ENCODE measurements at regions not wholly inside any gene's neighbourhood (a gene's known extent, or its start where the extent isn't known, plus 50 kb on each side); places are given as distances from the start of the nearest gene placed in this dataset.

DNA sequence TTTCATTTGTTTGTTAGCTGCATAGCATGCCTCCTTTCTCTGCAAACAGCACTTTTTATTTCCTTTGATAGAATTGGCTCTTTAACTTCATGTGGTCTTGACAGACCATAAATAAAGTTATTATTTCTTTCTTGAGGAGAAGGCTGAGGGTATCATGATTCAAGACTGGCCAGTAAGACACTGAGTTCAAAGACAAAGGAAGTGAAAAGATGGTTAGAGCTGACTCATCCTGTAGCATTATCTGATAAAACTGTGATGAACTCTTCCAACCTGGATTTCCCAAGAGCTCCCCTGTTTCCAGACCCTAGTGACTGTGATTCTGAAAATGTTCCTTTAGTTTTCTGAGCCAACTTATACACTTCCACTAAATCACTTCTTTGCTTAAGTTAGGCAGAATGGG lies 179.3 kb upstream of the FAT3 start:
- Histone ChIP-seq H3K4me3 (ENCODE audit: insufficient read depth, low read depth, low read length) (no peak overlapping the region), H3K56ac (ENCODE audit: extremely low read depth, insufficient read depth, low read length) (no peak overlapping the region), H4K91ac (ENCODE audit: insufficient read depth, low read depth, low read length) (no peak overlapping the region), H2BK15ac (ENCODE audit: low read depth, low read length) (no peak overlapping the region), H2AK9ac (replicated peaks; ENCODE audit: low read depth, low read length, poor library complexity) (no peak overlapping the region), H4K8ac (ENCODE audit: low read depth in 2 of 2, low read length in 2 of 2) (no peak overlapping the region), H3K4me1 (ENCODE audit: control insufficient read depth, insufficient read depth, low read length) (no peaks in the 10 kb centered on the region), H3K79me1 (ENCODE audit: low read depth in 1 of 2, low read length in 2 of 2) (no peaks in the 10 kb centered on the region), H3K4me2 (ENCODE audit: low read depth, low read length) (no peak overlapping the region), H3K9me3 (ENCODE audit: control insufficient read depth, insufficient read depth, low read length) (no peaks in the 10 kb centered on the region; the same call in 1 of the 2 replicates), H2BK20ac (ENCODE audit: low read depth, low read length) (no peak overlapping the region), H3K27me3 (ENCODE audit: control insufficient read depth, insufficient read depth, low read length) (no peaks in the 10 kb centered on the region), H3K18ac (ENCODE audit: low read depth, low read length) (no peak overlapping the region), H3K23ac (ENCODE audit: low read depth, low read length) (no peak overlapping the region), H4K20me1 (ENCODE audit: insufficient read depth, low read length) (no peaks in the 10 kb centered on the region), H3K9ac (ENCODE audit: low read depth, low read length) (no peak overlapping the region), H2BK5ac (ENCODE audit: low read depth, low read length, poor library complexity, severe bottlenecking) (no peak overlapping the region), H3K36me3 (ENCODE audit: control insufficient read depth, insufficient read depth, low read length) (no peaks in the 10 kb centered on the region), H2AK5ac (ENCODE audit: low read depth, low read length) (no peak overlapping the region), H3K4ac (ENCODE audit: low read depth, low read length) (no peak overlapping the region), H2AFZ (replicated peaks; ENCODE audit: low read length, poor library complexity) (no peak overlapping the region), H3K27ac (ENCODE audit: insufficient read depth, low read length) (no peak overlapping the region), H3K14ac (replicated peaks; ENCODE audit: low read depth, low read length) (no peak overlapping the region), H2BK120ac (ENCODE audit: low read depth, low read length) (no peak overlapping the region), H3K9me1 (ENCODE audit: insufficient read depth, low read length) (no peaks in the 10 kb centered on the region), H4K5ac (ENCODE audit: low read depth, low read length) (no peak overlapping the region)
- BruUV-seq (replicated peaks): no TSS peak
- no peak for ATAC-seq (ENCODE audit: low read depth)
- in situ Hi-C loops (cut with MboI; ENCODE audit: low sequenced_read_pairs) (no loop called here), intact Hi-C loops (cut with micrococcal nuclease) (no loop called here), dilution Hi-C loops (cut with HindIII; ENCODE audit: low sequenced_read_pairs, unreplicated experiment) (no loop called here)
- no peak for TF ChIP-seq BHLHE40 (IDR thresholded peaks at IDR 0.05; ENCODE audit: low read depth, low read length)
- no peak for TF ChIP-seq NFE2L2 (IDR thresholded peaks at IDR 0.05; ENCODE audit: low read depth, low read length)
- TF ChIP-seq, protein P1, sequence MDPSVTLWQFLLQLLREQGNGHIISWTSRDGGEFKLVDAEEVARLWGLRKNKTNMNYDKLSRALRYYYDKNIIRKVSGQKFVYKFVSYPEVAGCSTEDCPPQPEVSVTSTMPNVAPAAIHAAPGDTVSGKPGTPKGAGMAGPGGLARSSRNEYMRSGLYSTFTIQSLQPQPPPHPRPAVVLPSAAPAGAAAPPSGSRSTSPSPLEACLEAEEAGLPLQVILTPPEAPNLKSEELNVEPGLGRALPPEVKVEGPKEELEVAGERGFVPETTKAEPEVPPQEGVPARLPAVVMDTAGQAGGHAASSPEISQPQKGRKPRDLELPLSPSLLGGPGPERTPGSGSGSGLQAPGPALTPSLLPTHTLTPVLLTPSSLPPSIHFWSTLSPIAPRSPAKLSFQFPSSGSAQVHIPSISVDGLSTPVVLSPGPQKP (IDR thresholded peaks at IDR 0.05; ENCODE audit: borderline replicate concordance, low read depth, low read length): no peak
- TF ChIP-seq, protein P2, sequence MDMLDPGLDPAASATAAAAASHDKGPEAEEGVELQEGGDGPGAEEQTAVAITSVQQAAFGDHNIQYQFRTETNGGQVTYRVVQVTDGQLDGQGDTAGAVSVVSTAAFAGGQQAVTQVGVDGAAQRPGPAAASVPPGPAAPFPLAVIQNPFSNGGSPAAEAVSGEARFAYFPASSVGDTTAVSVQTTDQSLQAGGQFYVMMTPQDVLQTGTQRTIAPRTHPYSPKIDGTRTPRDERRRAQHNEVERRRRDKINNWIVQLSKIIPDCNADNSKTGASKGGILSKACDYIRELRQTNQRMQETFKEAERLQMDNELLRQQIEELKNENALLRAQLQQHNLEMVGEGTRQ (IDR thresholded peaks at IDR 0.05; ENCODE audit: low read depth, low read length): no peak
- TF ChIP-seq MAFK (IDR thresholded peaks at IDR 0.05; ENCODE audit: low read depth, low read length): no peak
- TF ChIP-seq RAD21 (IDR thresholded peaks at IDR 0.05; ENCODE audit: low read length): no peak
- TF ChIP-seq RCOR1 (IDR thresholded peaks at IDR 0.05; ENCODE audit: insufficient replicate concordance, low read length): no peak
- TF ChIP-seq CHD1 (IDR thresholded peaks at IDR 0.05; ENCODE audit: low read depth, low read length): no peak
- no peak for DNase-seq
- ChIA-PET POLR2A (ENCODE audit: unreplicated experiment) (no interaction called here), CTCF (no interaction called here)

Data from IMR-90 (cell line).